ENCODE measurements at regions not wholly inside any gene's neighbourhood (a gene's known extent, or its start where the extent isn't known, plus 50 kb on each side); places are given as distances from the start of the nearest gene placed in this dataset.

GRCh38 chr2:192729369-192729768 is 534.6 kb upstream of the TMEFF2 start:
- Histone ChIP-seq H3K27ac (ENCODE audit: extremely low read depth, low read depth, low read length) (no peak overlapping the region), H3K4me3 (ENCODE audit: low read depth, low read length) (no peak overlapping the region), H3K36me3 (ENCODE audit: control insufficient read depth in 2 of 2, insufficient read depth in 1 of 2, low read length in 2 of 2) (no peaks in the 10 kb centered on the region), H3K9me3 (ENCODE audit: control insufficient read depth, insufficient read depth, low read depth, low read length) (no peaks in the 10 kb centered on the region), H3K4me1 (ENCODE audit: control insufficient read depth, insufficient read depth, low read length) (no peaks in the 10 kb centered on the region)
- ChIA-PET CTCF (no interaction called here), POLR2A (no interaction called here)
- TF ChIP-seq ZNF76 (tag by site-specific recombination; IDR thresholded peaks at IDR 0.05; ENCODE audit: borderline replicate concordance, low read depth) (no peak), PRDM4 (tag by site-specific recombination; IDR thresholded peaks at IDR 0.05) (no peak), ZBTB11 (tag by site-specific recombination; conservative IDR thresholded peaks at IDR 0.05; ENCODE audit: low read depth) (no peak), ZNF148 (tag by site-specific recombination; IDR thresholded peaks at IDR 0.05; ENCODE audit: borderline replicate concordance) (no peak), ZNF274 (IDR thresholded peaks at IDR 0.05; ENCODE audit: low read length) (no peak), ZNF274 (tag by site-specific recombination; IDR thresholded peaks at IDR 0.05; ENCODE audit: borderline replicate concordance) (no peak), ZSCAN4 (tag by site-specific recombination; IDR thresholded peaks at IDR 0.05) (no peak), ZNF2 (tag by site-specific recombination; IDR thresholded peaks at IDR 0.05) (no peak), SALL2 (tag by site-specific recombination; IDR thresholded peaks at IDR 0.05; ENCODE audit: borderline replicate concordance) (no peak), ZNF16 (tag by site-specific recombination; IDR thresholded peaks at IDR 0.05; ENCODE audit: low read depth) (no peak)
- TF ChIP-seq, protein P1, sequence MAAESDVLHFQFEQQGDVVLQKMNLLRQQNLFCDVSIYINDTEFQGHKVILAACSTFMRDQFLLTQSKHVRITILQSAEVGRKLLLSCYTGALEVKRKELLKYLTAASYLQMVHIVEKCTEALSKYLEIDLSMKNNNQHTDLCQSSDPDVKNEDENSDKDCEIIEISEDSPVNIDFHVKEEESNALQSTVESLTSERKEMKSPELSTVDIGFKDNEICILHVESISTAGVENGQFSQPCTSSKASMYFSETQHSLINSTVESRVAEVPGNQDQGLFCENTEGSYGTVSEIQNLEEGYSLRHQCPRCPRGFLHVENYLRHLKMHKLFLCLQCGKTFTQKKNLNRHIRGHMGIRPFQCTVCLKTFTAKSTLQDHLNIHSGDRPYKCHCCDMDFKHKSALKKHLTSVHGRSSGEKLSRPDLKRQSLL (tag by site-specific recombination; IDR thresholded peaks at IDR 0.05) = no peak

GRCh38 chr2:192725991-192726390 is 531.3 kb upstream of the TMEFF2 start:
- Histone ChIP-seq H3K27ac (ENCODE audit: extremely low read depth, low read depth, low read length) (no peak overlapping the region), H3K36me3 (ENCODE audit: control insufficient read depth in 2 of 2, insufficient read depth in 1 of 2, low read length in 2 of 2) (no peaks in the 10 kb centered on the region), H3K4me3 (ENCODE audit: low read depth, low read length) (no peak overlapping the region), H3K9me3 (ENCODE audit: control insufficient read depth, insufficient read depth, low read depth, low read length) (no peaks in the 10 kb centered on the region), H3K4me1 (ENCODE audit: control insufficient read depth, insufficient read depth, low read length) (no peaks in the 10 kb centered on the region)
- ChIA-PET POLR2A (no interaction called here), CTCF (no interaction called here)
- TF ChIP-seq GFI1B (tag by site-specific recombination; IDR thresholded peaks at IDR 0.05) (no peak), ZNF529 (tag by site-specific recombination; IDR thresholded peaks at IDR 0.05; ENCODE audit: insufficient replicate concordance) (no peak), ZNF626 (tag by site-specific recombination; IDR thresholded peaks at IDR 0.05) (no peak), ZNF169 (tag by site-specific recombination; IDR thresholded peaks at IDR 0.05) (no peak), ZNF837 (tag by site-specific recombination; IDR thresholded peaks at IDR 0.05) (no peak), SETDB1 (IDR thresholded peaks at IDR 0.05; ENCODE audit: insufficient read length, low read length) (no peak), ZNF423 (tag by site-specific recombination; IDR thresholded peaks at IDR 0.05) (no peak), ZNF221 (tag by site-specific recombination; IDR thresholded peaks at IDR 0.05; ENCODE audit: borderline replicate concordance) (no peak), ZNF645 (tag by site-specific recombination; IDR thresholded peaks at IDR 0.05) (no peak), KLF10 (tag by site-specific recombination; IDR thresholded peaks at IDR 0.05) (no peak), ZNF629 (tag by site-specific recombination; IDR thresholded peaks at IDR 0.05) (no peak)
